ENCODE measurements at regions not wholly inside any gene's neighbourhood (a gene's known extent, or its start where the extent isn't known, plus 50 kb on each side); places are given as distances from the start of the nearest gene placed in this dataset.
"Not testable (repeated sequence)": the region's sequence is repeated elsewhere in the genome, so short reads cannot be mapped to it uniquely, and the experiment has no call there.

GRCh38 chr11:81190546-81190945 is 1543.1 kb downstream of the FAM181B start:
- ChIA-PET POLR2A (no interaction called here), CTCF (ENCODE audit: low intra/inter-chr PET ratio, low total read pairs) (no interaction called here)
- no peak overlapping the region for H3K9ac ChIP-seq (ENCODE audit: insufficient read depth, low read depth, low read length)
- no TSS peak for BruUV-seq (replicated peaks)
- H3K27ac ChIP-seq (ENCODE audit: extremely low read length, insufficient read depth, low read length) = no peak overlapping the region
- H4K20me1 ChIP-seq (ENCODE audit: insufficient read depth, low read length) = no peaks in the 10 kb centered on the region
- H3K79me2 ChIP-seq (ENCODE audit: insufficient read depth, low read length) = no peaks in the 10 kb centered on the region
- no peak for TF ChIP-seq ZNF138 (CRISPR knock-in tag; IDR thresholded peaks at IDR 0.05; ENCODE audit: low read depth)
- TF ChIP-seq MTA1 (CRISPR knock-in tag; IDR thresholded peaks at IDR 0.05; ENCODE audit: borderline replicate concordance) = no peak
- TF ChIP-seq GLI4 (CRISPR knock-in tag; IDR thresholded peaks at IDR 0.05; ENCODE audit: borderline replicate concordance) = no peak
- no peak for TF ChIP-seq MNT (IDR thresholded peaks at IDR 0.05)
- TF ChIP-seq FOSL1 (CRISPR knock-in tag; IDR thresholded peaks at IDR 0.05; ENCODE audit: borderline replicate concordance) = no peak
- TF ChIP-seq TBP (CRISPR knock-in tag; IDR thresholded peaks at IDR 0.05) = no peak
- TF ChIP-seq FOXC1 (CRISPR knock-in tag; IDR thresholded peaks at IDR 0.05; ENCODE audit: borderline replicate concordance) = no peak
- TF ChIP-seq ZNF101 (CRISPR knock-in tag; IDR thresholded peaks at IDR 0.05; ENCODE audit: borderline replicate concordance, low read depth) = no peak
- TF ChIP-seq SALL1 (CRISPR knock-in tag; IDR thresholded peaks at IDR 0.05) = no peak
- TF ChIP-seq ZNF232 (CRISPR knock-in tag; IDR thresholded peaks at IDR 0.05; ENCODE audit: borderline replicate concordance) = no peak
- no peak for TF ChIP-seq MAFG (CRISPR knock-in tag; IDR thresholded peaks at IDR 0.05)
- no peak for TF ChIP-seq ZBTB20 (CRISPR knock-in tag; IDR thresholded peaks at IDR 0.05; ENCODE audit: borderline replicate concordance, low read depth)
- TF ChIP-seq TOE1 (CRISPR knock-in tag; IDR thresholded peaks at IDR 0.05) = no peak
- TF ChIP-seq ZFP36L1 (CRISPR knock-in tag; IDR thresholded peaks at IDR 0.05) = no peak
- intact Hi-C loops (cut with micrococcal nuclease; ENCODE audit: unreplicated experiment) (no loop called here), in situ Hi-C loops (cut with HindIII; ENCODE audit: extremely low pct_ligation_motif_present, low pct_unique_long_range_greater_than_20kb) (no loop called here)
- H2AFZ ChIP-seq (ENCODE audit: low read length) = no peak overlapping the region
- no peak overlapping the region for H3K4me2 ChIP-seq (ENCODE audit: low read depth, low read length)
- ATAC-seq = no peak
- no peak for FAIRE-seq
- DNase-seq (ENCODE audit: low spot score) = no peak
- H3K4me1 ChIP-seq (ENCODE audit: insufficient read depth, low read length) = no peaks in the 10 kb centered on the region
- H3K9me3 ChIP-seq (ENCODE audit: low read length) = peaks cover 5% of the 10 kb centered on the region; the same call in 1 of the 2 replicates
- no peaks in the 10 kb centered on the region for H3K36me3 ChIP-seq (replicated peaks in 1 of 2; ENCODE audit: control insufficient read depth in 1 of 2, insufficient read depth in 2 of 2, low read length in 2 of 2)
- no peaks in the 10 kb centered on the region for H3K27me3 ChIP-seq (ENCODE audit: control insufficient read depth in 1 of 2, insufficient read depth in 2 of 2, low read length in 2 of 2)
- H3K4me3 ChIP-seq (replicated peaks in 1 of 3; ENCODE audit: insufficient read depth in 1 of 3, low read depth in 2 of 3, low read length in 3 of 3) = no peak overlapping the region

GRCh38 chr11:81187033-81187432 is 1546.6 kb downstream of the FAM181B start:
- H3K79me2 ChIP-seq (ENCODE audit: insufficient read depth, low read length); FAIRE-seq; DNase-seq (ENCODE audit: low spot score); H3K9me3 ChIP-seq (ENCODE audit: low read length); POLR2A ChIA-PET; H3K9ac ChIP-seq (ENCODE audit: insufficient read depth, low read depth, low read length); H3K4me3 ChIP-seq (replicated peaks in 1 of 3; ENCODE audit: insufficient read depth in 1 of 3, low read depth in 2 of 3, low read length in 3 of 3); H3K4me2 ChIP-seq (ENCODE audit: low read depth, low read length); H4K20me1 ChIP-seq (ENCODE audit: insufficient read depth, low read length); H3K27me3 ChIP-seq (ENCODE audit: control insufficient read depth in 1 of 2, insufficient read depth in 2 of 2, low read length in 2 of 2); H3K4me1 ChIP-seq (ENCODE audit: insufficient read depth, low read length); H3K36me3 ChIP-seq (replicated peaks in 1 of 2; ENCODE audit: control insufficient read depth in 1 of 2, insufficient read depth in 2 of 2, low read length in 2 of 2); ATAC-seq; intact Hi-C loops (cut with micrococcal nuclease; ENCODE audit: unreplicated experiment); BruUV-seq (replicated peaks); CTCF ChIA-PET (ENCODE audit: low intra/inter-chr PET ratio, low total read pairs); H2AFZ ChIP-seq (ENCODE audit: low read length); in situ Hi-C loops (cut with HindIII; ENCODE audit: extremely low pct_ligation_motif_present, low pct_unique_long_range_greater_than_20kb); H3K27ac ChIP-seq (ENCODE audit: extremely low read length, insufficient read depth, low read length): not testable (repeated sequence)
- 21% methylated on average over 7 of the region's 7 CpGs for WGBS (ENCODE audit: low lambda C conversion rate)
